Amygdala (tissue), 56 donors: ENCODE measurements at regions not wholly inside any gene's neighbourhood (a gene's known extent, or its start where the extent isn't known, plus 50 kb on each side); places are given as distances from the start of the nearest gene placed in this dataset.

Source experiments
- DNase-seq, 56 donors: peaks; one replicate each; lab custom pipeline; 2025; lab: John Stamatoyannopoulos, UW

DNA sequence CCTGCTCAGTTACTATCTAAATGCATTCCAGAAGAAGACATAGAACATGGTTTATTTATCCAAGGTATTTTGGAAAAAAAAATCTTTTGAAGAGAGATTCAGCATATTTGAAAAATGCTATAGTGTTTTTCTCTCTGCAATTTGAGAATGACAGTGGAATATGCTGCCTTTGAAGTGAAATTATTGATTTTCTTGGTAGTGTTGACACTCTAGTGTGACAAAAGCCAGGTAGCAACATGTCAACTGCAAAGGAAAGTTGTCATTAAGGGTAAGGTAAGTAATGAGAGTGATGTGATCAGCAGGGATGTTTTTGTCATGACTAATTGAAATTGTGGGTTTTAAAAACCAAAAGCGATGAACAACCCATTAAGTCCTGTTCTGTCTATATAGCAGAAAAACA lies 1387.1 kb upstream of the TMEFF2 start:
- DNase-seq: no peak

DNA sequence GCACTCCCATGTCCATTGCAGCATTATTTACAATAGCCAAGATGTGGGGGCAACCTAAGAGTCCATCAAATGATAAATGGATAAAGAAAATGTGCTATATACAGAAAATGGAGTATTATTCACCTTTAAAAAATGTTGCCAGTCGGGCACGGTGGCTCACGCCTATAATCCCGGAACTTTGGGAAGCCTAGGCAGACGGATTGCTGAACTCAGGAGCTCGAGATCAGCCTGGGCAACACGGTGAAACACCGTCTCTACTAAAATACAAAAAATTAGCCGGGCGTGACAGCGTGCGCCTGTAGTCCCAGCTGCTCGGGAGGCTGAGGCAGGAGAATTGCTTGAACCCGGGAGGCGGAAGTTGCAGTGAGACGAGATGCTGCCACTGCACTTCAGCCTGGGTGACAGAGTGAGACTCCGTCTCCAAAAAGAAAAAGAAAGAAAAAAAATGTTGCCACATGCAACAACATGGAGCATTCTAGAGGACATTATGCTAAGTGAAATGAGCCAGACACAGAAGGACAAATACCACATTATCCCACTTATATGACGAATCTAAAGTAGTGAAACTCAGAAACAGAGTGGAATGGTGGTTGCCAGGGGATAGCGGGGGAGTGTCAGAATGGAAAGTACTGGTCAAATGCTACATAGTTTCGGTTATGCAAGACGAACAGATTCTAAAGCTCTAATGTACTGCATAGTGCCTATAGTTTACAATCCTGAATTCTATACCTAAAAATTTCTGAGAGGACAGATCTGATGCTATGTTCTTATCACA lies 1385.6 kb upstream of the TMEFF2 start:
- no peak for DNase-seq

DNA sequence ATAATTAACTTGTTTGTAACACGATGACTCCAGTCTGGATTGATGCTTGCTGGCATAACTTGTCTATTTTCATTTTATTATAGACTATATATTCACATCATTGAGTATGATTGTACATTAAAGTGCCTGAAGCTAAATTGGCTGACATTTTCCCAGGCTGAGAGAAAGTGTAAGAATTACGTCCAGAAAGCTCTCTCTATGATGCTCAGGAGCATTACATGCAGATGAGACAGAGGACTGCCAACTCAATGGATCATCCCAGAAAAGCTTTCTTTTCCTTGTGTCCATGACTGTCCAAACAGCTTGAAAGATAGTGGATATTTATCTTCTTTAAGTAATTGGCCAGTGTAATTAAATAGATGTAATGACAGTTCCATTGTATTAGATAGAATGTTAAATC lies 1372.2 kb upstream of the TMEFF2 start:
- DNase-seq: no peak

DNA sequence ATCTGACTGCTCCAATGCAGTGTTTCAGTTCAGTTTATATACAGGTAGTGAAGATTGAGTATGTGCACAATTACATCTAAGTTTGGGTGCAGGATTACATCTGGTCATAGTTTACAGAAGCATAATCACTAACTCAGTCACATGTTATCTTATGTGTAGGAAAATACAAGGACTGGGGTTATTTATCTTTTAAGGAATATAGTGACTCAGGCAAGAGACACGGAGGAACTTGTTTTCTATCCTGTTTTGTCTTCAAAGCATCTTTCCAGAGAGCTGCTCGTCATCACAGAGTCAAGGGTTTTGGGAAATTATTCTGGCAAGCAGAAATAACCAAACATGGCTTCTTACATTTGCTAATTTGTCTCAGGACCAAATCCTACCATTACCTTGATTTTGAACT lies 1371.5 kb upstream of the TMEFF2 start:
- no peak for DNase-seq

DNA sequence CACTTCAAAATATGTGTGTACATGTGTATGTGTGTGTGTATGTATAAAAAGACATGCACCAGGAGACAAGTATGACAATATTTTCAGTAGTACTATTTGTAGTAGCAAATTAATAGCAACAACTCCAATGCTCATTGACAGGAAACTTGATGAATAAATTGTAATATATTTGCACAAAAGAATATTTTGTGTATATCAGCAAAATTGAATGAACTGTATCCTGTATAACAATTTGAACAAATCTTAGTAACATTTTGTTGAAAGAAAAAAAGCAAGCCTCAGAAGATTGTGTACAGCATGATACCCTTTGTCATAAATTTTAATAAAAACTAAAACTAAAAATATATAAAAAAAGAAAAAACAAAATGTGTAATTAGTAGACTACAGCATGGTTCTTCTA lies 1367.3 kb upstream of the TMEFF2 start:
- DNase-seq: no peak

DNA sequence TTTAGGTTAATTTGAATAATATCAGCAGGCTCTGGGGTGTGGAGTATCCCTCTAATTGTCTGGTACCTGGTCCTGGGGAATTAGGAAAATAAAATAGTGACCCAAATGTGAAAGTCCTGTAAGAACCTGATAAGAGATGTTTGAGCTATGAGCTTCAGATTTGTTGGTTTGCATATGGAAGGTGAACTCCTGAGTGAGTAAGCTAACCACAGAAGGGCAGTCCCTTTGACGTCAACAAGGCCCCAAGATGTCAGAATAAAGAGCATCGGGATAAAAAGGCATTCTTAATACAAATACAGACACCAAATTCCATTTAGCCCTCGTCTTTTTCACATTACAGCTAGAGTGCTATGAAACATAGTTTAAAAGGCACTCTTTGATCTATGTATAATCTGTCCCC lies 1366.3 kb upstream of the TMEFF2 start:
- DNase-seq: no peak

DNA sequence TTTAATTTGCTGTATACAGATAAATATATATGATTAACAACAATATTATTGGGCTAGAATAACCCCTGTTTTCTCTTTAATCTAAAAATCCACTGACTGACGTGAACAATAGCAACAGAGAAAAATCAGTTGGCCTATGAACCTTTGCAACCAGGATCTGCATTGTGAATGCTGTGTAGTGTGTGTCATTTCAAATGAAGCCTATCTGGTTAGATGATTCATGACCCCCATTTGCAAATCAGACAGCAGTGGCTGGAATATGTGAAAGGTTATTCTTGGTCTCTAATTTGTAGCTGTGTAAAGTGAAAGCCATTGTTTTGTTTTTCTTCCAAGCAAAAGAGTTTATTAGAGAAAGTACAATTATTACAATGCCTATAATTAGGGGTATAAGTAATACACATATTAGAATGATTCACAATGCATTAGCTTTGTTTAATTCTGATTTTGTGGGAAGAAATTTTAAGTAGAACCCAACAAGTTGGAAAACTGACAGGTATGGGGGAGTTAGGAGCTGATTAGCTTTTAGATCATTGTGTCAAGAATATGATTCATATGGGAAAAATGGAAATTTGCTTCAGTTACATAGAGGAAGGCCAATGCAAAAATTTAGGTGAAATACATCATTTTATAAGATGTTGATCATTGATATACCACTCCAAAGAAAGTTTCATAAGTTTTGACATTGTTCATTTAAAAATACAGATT lies 1362.2 kb upstream of the TMEFF2 start:
- DNase-seq: no peak

DNA sequence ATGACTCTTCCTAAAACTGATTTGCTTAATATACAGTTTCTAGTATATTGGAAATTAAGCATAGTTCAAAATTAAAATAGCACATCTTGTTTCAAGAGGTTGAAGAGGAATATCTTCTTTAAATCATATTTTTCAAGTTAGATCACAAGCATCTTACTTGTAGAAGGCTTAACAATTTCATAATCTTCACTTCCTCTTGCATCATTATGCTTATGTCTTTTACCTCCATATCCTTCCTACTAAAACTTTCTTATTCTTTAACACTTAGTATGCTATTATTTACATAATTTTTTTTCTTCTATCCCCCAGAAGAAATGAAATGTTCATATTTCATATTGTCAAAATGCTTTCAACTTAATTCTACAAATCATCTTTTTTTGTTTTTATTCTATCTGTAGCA lies 1354.9 kb upstream of the TMEFF2 start:
- no peak for DNase-seq

DNA sequence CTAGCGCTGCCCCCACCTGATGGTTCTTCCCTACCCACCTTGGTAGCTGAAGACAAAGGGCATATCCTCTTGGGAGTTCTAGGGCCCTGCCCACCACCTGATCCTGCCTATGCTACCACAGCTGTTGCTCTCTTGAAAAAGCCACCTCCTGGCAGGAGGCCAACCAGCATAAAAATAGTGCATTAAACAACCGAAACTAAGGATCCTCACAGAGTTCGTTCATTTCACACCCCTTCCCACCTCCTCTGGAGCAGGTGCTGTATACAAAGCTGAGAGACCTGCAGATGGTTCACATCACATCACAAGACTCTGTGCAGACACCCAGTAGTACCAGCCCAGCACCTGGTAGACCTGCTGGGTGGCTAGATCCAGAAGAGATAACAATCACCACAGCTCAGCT lies 1348.0 kb upstream of the TMEFF2 start:
- no peak for DNase-seq

DNA sequence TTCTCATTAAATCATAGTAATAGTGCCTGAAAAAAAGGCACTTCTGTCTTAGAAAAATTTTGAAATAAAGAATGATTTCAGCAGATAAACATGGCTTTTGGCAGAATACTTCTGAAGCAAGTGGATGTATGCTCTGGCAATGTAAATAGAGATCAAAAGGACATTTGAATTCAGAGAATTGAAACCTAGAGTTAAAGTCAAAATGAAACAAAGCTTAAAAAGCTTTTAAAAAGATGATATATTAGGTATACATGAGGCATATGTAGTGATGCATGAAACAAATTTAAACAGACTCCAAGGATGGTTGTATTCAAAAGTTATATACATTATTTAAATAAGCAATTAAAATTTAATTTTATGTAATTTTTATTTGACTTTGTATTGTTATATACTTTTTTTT lies 1344.5 kb upstream of the TMEFF2 start:
- no peak for DNase-seq

DNA sequence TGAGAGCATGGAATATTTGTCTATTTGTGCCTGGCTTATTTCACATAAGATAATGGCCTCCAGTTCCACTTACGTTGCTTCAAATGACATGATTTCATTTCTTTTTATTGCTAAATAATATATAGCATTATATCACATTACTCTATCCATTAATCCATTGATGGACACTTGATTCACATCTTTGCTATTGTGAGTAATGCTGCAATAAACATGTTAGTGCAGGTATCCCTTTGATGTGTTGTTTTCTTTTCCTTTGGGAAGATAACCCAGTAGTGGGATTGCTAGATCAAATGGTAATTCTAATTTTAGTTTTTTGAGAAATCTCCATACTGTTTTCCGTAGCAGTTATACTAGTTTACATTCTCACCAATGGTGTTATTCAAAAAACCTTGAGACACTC lies 1343.3 kb upstream of the TMEFF2 start:
- no peak for DNase-seq

DNA sequence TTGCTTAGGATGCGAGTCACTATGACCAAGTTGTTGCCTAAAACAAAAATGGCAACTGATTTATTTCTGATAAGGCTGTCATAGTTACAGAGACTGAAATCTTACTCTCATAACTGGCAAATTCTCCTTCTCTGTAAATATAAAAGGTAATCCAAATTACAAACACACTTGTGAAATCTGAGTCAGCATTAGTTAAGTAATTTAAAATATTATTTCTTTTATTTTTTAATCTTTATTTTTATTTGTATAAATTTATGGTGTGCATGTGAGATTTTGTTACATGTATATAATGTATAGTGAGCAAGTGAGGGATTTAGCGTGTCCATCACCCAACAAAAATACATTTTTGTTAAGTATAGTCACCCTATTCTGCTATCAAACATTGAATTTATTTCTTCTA lies 1342.8 kb upstream of the TMEFF2 start:
- no peak for DNase-seq

DNA sequence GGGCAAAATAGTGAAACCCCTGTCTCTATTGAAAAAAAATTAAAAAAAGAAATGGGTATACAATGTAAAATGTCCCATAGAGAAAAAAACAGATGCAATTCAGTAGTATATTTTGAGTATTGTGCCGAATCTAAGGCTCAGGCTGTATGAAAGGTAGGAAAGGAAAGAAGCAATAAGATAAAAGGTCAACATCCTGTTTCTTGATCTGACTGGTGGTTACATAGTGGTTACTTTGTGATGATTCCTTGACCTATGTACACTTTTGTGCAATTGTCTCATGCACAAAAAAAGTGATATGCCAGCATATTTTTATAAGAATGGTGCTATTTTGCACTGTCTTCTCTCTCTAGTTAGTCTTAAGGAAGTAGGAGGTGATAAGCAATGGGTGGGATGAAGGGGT lies 1333.7 kb upstream of the TMEFF2 start:
- DNase-seq: no peak

DNA sequence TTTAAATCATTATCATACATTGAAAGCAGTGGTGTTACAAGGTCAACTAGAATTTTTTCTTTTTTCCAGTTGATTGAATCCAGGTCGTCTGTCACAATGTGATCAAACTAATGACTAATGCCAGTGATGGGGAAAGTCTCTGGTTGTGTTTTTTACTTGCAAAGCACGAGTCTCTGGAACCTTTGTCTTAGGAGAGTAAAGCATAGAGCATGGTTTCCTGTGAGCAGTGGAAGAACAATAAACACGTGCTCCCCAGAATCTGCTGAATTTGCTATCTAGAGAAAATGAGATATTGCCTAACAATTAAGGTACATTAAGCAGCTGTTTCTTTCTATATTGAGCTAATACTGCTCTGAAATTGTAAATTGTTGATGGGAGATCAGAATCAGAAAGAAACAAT lies 1332.4 kb upstream of the TMEFF2 start:
- DNase-seq: no peak

DNA sequence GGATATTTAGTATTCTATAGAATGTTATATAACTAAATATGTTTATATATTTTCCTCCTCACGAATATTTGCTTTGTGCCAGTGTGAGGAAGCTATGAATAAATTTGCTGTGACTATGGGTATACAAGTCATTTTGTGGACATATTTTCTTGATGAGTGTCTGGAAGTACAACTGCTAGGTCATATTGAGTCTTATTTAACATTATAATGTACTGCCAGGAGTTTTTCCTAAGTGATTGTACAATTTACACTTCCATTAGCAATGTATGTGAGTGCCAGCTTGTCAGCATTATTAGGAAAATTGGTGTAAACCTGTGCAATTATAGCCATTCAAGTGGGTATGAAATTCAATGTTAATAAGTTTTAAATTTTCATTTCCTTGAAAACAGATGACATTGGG lies 1328.9 kb upstream of the TMEFF2 start:
- DNase-seq: no peak

DNA sequence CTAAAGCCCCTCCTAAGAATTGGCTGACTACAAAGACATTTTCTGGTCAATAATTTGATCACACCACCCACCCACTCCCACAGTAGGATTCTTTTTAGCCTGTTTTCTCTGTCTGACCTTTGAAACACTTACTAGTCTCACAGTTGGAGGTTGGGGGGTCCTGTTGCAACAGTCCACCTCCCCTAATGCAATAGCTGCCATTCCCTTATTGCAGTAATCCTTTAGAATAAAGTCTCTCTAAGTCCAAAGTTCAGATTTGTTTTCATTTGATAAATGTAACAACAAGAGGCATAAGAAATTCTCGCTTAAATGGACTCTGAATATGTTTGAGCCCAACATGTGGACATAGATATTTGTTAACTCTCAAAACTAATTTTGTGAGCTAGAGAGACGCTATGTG lies 1326.8 kb upstream of the TMEFF2 start:
- DNase-seq: no peak

DNA sequence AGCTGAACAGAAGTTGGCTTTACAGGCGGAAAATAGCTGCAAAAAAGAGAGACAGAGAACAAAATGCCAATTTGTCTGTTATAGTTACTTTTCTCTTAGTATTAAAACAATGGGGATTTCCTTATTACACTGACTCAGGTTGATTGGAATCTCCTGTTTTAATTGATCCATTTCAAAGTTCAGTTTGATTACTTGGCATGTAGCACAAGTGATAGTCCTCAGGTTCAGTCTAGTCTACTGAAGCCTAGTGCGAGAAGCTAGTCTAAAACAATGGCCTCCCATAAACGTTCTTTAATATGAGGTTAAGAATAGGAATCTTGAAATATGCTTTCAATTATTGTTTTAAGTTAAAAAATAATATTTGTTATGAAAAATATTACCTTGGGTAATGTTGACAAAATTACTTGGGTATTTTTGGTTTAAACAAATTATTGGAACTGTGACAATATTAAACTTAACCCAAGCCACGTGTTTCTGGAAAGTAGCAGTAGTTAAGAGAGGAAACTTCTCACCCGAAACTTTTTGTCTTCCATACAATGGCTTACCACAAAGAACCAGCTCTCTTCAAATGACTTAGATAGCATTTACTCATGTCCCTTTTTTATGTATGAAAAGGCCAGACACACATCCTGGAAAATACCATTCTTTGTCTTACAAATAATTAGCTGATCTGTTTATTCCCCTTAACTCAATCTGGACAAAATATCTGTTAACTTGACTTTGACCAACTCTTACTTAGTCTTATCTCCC lies 1326.2 kb upstream of the TMEFF2 start:
- no peak for DNase-seq

DNA sequence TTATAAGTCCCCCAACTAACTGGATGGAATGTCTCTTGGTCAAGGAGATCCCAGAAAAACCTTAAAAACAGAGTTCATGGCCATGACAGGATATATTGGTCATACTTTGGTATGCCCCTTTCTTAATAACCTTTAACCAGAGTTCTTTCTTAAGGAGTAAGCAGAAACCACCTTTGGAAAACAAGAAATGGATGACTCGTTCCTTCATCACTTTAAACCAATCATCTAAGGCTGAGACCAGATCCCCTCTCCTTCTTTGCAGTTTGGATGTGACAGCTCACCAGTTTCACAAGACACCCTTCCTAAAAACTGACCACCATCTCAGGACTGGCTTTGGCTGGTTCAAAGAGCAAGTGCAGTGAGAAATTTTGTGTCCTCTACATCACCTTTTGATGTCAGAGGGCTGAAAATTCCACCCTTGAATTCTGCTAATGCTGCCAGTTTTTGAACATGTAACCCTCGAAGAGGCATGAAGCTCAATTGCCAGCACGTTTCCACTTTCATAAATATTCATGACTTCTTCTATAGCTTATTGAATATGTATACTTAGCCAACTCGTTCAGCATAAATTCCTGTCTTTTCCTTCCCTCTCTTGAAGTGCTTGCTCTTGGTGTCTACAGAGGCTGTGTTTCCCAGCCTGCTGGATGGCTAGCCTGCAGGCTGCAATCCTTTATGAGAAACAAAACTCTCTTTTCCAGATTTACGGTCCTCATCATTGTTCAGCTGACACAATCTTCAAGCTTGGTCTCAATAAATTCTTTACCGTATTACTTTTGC lies 1323.5 kb upstream of the TMEFF2 start:
- DNase-seq: no peak

DNA sequence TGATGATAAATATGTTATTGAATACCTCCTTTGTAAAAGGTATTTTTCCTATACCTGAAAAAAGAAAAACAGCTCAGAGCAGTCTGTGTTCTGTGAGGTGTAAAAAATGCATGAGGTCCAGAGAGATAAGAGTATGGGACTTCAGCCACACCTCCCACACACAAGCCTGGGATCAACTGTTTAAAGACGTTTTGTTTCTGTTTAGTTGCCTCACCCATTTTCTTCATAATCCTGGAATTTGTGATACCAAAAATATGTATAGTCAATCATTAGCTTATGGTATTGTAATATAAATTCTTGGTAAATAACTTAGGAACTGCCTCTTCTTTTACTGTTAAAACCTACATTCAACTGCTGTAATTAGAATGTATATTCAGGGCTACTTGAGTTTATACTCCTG lies 1322.9 kb upstream of the TMEFF2 start:
- no peak for DNase-seq

DNA sequence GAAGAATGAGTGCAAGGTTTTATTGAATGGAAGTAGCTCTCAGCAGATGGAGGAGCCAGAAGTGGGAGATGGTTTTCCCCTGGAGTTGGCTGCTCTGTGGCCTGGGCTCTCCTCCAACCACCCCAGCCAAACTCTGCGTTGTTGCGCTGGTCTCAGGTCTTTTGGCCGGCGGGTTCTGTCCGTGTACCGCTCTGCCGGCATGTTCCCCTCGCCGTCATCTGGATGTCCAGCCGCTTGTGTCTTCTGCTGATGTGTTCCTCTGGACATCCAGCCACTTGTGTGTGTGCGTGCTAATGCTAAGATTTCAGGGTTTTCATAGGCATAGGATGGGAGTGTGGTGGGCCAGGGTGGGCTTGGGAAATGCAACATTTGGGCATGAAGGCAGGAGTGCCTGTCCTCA lies 1311.3 kb upstream of the TMEFF2 start:
- DNase-seq: no peak

DNA sequence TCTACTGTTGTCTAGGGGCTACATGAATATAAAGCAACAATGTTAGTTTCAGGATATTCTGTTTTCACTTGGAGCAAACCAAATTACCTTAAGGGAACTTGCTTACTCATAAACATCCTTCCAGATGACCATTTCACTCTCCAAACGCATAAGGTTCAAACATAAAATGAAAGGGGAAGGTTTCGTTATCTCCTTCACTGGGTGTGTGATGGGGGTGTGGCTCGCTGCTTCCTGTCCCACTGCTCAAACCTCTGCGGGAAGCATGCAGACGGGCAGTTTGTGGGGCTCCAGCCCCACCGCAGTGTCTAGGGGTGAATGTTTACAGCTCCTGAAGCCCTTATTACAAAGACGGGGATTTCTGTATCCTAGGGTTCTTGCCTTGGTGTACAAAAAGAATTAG lies 1310.9 kb upstream of the TMEFF2 start:
- no peak for DNase-seq
